Subcutaneous abdominal adipose tissue (tissue), 5 donors: ENCODE measurements at regions not wholly inside any gene's neighbourhood (a gene's known extent, or its start where the extent isn't known, plus 50 kb on each side); places are given as distances from the start of the nearest gene placed in this dataset.

Experiments used
- H3K27ac ChIP-seq: one replicate; pipeline ENCODE4 v1.7.0; 2013; ENCODE audit warnings: low read depth, mild to moderate bottlenecking, inconsistent platforms, low read length, moderate library complexity
- H3K27me3 ChIP-seq, 5 donors: one replicate each; pipeline ENCODE4 v1.7.0; 2013; ENCODE audit warnings: low read length in 5 of 5, inconsistent platforms in 1 of 5; ENCODE audit not compliant: control insufficient read depth in 5 of 5, insufficient read depth in 4 of 5
- H3K36me3 ChIP-seq, 5 donors: one replicate each; pipeline ENCODE4 v1.7.0; 2013; ENCODE audit warnings: low read length in 5 of 5; ENCODE audit not compliant: control insufficient read depth in 5 of 5, insufficient read depth in 5 of 5
- H3K4me1 ChIP-seq, 5 donors: one replicate each; pipeline ENCODE4 v1.7.0; 2013; ENCODE audit warnings: low read length in 5 of 5, mild to moderate bottlenecking in 3 of 5, moderate library complexity in 1 of 5; ENCODE audit not compliant: control insufficient read depth in 5 of 5, insufficient read depth in 5 of 5
- H3K4me3 ChIP-seq, 5 donors: one replicate each; pipeline ENCODE4 v1.7.0; 2013; ENCODE audit warnings: low read length in 5 of 5, low read depth in 1 of 5
- H3K9ac ChIP-seq, 5 donors: one replicate each; pipeline ENCODE4 v1.7.0; 2013; ENCODE audit warnings: low read length in 5 of 5, mild to moderate bottlenecking in 4 of 5, moderate library complexity in 3 of 5
- H3K9me3 ChIP-seq, 5 donors: one replicate each; pipeline ENCODE4 v1.7.0; 2013; ENCODE audit warnings: low read length in 5 of 5; ENCODE audit not compliant: control insufficient read depth in 5 of 5
- donor health status: healthy.
- donor health status: healthy.
- donor health status: healthy.
- donor health status: healthy.
- donor health status: healthy.

DNA sequence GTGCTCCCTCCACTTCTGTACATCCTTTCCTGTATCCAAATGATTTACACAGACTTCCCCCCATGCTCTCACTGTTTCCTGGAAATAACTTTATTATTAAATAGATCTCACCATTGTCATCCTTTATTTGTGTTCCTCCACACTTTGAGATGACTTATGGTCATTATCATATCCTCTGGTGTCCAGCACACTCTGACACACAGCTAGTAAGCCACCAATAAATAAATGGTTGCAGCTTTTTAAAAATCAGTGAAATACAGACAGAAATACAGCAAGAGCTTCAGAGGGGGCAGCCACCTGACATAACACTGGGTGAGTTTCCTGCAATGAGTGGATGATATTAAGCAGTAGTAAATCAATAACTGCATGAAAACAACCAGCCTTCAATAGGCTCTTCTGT, 2036.4 kb upstream of the AGA start:
- no peaks in the 10 kb centered on the region for H3K27me3 ChIP-seq
- H3K9ac ChIP-seq, result no peak overlapping the region
- peaks cover 0 to 9% (median 7%) of the 10 kb centered on the region in 5 donors for H3K9me3 ChIP-seq
- H3K27ac ChIP-seq, result no peak overlapping the region
- no peaks in the 10 kb centered on the region for H3K36me3 ChIP-seq
- H3K4me1 ChIP-seq, result no peaks in the 10 kb centered on the region
- H3K4me3 ChIP-seq, result no peak overlapping the region

DNA sequence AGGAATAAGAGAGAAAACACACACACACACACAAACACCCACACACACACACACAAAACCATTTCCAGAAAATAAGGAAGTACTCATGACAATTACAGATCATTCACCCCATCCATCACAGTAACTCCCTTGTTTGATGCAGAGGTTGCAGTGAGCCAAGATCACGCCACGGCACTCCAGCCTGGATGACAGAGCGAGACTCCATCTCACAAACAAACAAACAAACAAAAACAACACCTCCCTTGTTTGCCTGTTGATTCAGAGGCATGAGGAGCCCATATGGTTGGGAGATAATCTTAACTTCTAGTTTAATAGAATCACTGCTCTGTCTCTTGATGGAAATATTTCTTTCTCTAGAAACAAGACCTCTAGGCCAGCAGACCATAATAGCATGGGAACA, 2043.5 kb upstream of the AGA start:
- no peaks in the 10 kb centered on the region for H3K36me3 ChIP-seq
- H3K9me3 ChIP-seq, result peaks cover 0 to 11% (median 0%) of the 10 kb centered on the region in 5 donors
- no peak overlapping the region for H3K9ac ChIP-seq
- no peak overlapping the region for H3K4me3 ChIP-seq
- no peak overlapping the region for H3K27ac ChIP-seq
- H3K27me3 ChIP-seq, result no peaks in the 10 kb centered on the region
- no peaks in the 10 kb centered on the region for H3K4me1 ChIP-seq

DNA sequence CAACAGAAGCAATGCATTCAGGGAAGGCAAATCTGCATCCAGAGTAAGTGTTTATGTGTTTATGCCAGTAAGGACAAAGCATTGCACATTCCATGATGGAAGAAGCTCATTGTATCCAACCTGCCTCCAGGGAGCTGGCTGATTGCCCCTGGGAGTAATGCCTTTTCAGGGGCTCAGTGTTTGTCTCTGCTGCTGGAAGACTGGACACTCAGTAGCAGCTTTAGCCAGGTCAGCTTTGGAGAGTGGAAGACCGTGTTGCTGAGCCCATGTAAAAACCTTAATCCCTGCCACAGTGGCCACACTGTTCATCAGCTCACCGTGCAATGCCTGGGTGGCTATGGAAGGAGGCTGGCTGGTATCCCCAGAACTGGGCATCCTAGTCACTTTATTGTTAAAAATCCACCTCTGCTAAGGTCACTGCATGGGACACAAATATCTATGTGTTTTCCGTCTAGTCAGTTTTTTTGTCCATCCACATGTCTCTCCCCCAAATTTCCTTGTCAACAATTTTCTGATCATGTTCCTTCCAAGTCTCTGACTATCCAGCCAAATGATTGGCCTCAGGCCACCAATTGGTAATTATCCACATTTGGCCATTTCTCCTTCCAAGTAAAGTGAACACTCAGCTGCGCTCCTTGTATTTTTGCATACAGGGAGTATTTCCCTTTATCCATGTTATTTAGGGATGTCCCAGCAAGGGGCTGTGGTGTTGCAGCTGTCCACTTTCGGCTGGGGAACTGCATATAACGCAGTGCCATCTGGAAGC, 2044.5 kb upstream of the AGA start:
- H3K27ac ChIP-seq, result no peak overlapping the region
- H3K9ac ChIP-seq, result no peak overlapping the region
- peaks cover 0 to 11% (median 0%) of the 10 kb centered on the region in 5 donors for H3K9me3 ChIP-seq
- no peaks in the 10 kb centered on the region for H3K27me3 ChIP-seq
- H3K4me3 ChIP-seq, result no peak overlapping the region
- H3K4me1 ChIP-seq, result no peaks in the 10 kb centered on the region
- H3K36me3 ChIP-seq, result no peaks in the 10 kb centered on the region

DNA sequence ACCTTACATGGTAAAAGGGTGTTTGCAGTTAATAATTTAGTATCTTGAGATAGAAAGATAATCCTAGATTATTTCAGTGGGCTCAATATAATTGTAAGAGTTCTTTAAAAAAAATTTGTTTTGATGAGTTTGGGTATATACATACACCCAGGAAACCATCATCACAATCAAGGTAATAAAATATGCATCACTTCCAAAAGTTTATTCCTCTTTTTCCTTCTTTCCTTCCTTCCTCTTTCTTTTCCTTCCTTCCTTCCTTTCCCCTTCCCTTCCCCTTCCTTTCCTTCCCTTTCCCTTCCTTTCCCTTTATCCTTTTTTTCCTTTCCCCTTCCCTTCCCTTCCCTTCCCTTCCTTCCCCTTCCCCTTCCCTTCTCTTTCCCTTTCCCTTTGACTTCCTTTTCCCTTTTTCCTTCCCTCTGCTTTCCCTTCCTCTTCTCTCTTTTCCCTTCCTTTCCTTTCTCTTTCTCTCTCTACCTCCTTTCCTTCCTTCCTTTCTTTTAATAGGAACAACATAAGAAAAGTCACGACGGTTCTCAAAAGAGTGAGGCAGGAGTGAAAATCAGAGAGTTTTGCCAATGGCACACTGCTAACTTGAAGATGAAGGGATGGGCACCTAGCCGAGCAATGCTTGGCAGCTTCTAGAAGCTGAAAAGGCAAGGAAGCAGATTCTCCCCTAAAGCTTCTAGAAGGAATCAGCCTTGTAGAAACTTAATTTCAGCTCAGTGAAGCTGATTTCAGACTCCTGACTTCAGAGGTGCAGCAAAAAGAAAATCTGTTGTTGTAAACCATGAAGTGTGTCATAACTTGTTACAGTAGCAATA, 2050.2 kb upstream of the AGA start:
- Histone ChIP-seq H3K36me3 (no peaks in the 10 kb centered on the region), H3K4me1 (no peaks in the 10 kb centered on the region)

DNA sequence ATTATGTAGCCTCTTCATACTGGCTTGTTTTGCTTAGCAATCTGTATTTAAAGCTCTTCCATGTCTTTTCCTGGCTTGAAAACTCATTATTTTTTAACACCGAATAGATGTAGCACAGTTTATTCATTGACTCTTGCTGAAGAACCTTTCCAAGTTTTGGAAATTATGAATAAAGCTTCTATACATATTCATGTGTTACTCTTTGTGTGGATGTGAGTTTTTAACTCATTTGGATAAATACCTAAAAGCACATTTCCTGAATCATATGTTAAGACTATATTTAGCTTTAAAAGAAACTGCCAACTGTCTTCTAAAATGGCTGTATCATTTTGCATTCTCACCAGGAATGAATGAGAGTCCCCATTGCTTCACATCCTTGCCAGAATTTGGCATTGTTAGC, 2061.7 kb upstream of the AGA start:
- Histone ChIP-seq H3K4me1 (no peaks in the 10 kb centered on the region), H3K9ac (no peak overlapping the region), H3K36me3 (no peaks in the 10 kb centered on the region), H3K4me3 (no peak overlapping the region), H3K9me3 (no peaks in the 10 kb centered on the region), H3K27me3 (no peaks in the 10 kb centered on the region), H3K27ac (no peak overlapping the region)

More for the DNA sequence above, 2050.2 kb upstream of the AGA start:
- Histone ChIP-seq H3K9me3 (peaks cover 0 to 5% (median 3%) of the 10 kb centered on the region in 5 donors), H3K27me3 (no peaks in the 10 kb centered on the region), H3K4me3 (no peak overlapping the region), H3K9ac (no peak overlapping the region), H3K27ac (no peak overlapping the region)

DNA sequence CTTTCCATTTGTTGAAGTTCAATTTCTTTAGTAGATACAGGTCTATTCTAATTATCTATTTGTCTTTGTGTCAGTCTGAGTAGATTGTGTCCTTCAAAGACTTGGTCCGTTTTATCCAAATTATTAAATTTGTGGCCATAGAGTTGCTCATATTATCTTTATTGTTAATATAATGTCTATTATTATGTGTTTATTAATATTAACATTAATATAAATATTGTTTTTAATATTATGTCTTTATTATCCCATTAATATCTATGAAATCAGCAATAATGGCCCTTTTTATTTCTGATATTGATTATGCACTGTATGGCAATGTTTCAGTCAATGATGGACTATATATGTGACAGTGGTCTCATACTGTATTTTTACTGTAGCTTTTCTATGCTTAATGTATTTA, 2067.3 kb upstream of the AGA start:
- H3K4me1 ChIP-seq, result no peaks in the 10 kb centered on the region
- H3K9ac ChIP-seq, result no peak overlapping the region
- H3K27ac ChIP-seq, result no peak overlapping the region
- no peaks in the 10 kb centered on the region for H3K27me3 ChIP-seq
- peaks cover 0 to 5% (median 3%) of the 10 kb centered on the region in 5 donors for H3K9me3 ChIP-seq
- no peaks in the 10 kb centered on the region for H3K36me3 ChIP-seq
- H3K4me3 ChIP-seq, result no peak overlapping the region

DNA sequence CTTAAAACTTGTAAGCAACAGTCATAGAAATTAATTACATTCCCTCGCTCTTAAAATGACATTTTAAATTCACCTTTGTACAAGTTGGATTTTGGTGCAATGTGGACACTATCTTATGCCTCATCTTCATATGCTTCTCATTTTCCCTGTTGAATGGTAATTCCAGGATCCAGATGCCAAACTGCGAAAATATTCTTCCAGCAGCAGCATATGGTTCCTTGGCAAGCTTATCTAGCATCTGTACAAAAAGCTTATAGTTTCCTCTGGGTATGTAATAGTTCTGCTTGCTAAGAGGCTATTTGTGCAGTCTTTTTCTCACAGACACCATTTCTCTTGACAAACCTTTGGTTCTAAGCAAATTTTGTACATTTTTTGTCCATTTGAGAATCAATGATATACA, 2079.7 kb upstream of the AGA start:
- Histone ChIP-seq H3K9me3 (no peaks in the 10 kb centered on the region), H3K4me3 (no peak overlapping the region), H3K36me3 (no peaks in the 10 kb centered on the region), H3K9ac (no peak overlapping the region), H3K27ac (no peak overlapping the region), H3K27me3 (no peaks in the 10 kb centered on the region), H3K4me1 (no peaks in the 10 kb centered on the region)

DNA sequence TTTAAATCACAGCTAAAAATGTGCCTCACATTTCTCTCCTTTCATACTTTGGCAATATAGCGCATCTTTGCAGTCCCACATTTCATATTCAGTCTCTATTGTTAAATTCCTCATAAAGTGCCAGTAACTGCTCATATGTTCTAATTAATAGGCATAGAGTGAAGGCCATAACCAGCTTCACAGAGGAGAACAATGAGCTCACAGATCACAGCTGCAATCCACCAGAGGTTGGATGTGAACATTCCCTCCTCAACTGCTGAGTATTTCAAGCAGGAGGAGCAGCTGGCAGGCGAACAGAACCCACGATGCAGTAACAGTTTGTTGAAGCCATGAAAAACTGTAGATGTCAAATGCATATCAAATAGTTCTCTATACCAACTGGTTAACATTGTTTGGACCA, 2088.7 kb upstream of the AGA start:
- no peaks in the 10 kb centered on the region for H3K36me3 ChIP-seq
- no peaks in the 10 kb centered on the region for H3K9me3 ChIP-seq
- H3K4me1 ChIP-seq, result no peaks in the 10 kb centered on the region
- no peak overlapping the region for H3K4me3 ChIP-seq
- H3K27me3 ChIP-seq, result no peaks in the 10 kb centered on the region
- no peak overlapping the region for H3K9ac ChIP-seq
- no peak overlapping the region for H3K27ac ChIP-seq

DNA sequence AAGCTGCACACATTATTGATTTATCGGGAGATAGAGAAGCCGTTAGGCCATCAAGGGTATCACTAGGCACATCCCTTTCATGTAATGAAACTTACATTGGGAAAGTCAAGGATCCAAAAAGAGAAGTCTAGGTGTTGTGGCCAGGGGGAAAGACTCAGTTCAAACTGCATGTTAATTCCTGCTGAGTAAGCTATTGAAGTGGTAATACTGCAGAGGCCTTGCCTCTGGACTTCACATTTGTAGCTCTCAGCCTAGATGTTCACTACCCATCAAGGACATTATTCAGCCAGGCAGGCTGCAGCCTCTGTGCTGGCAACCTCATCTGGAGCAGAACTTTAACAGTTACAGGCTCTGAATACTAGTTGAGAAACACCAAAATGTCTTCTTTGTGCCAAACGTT, 2094.5 kb upstream of the AGA start:
- Histone ChIP-seq H3K4me3 (no peak overlapping the region), H3K36me3 (no peaks in the 10 kb centered on the region)

DNA sequence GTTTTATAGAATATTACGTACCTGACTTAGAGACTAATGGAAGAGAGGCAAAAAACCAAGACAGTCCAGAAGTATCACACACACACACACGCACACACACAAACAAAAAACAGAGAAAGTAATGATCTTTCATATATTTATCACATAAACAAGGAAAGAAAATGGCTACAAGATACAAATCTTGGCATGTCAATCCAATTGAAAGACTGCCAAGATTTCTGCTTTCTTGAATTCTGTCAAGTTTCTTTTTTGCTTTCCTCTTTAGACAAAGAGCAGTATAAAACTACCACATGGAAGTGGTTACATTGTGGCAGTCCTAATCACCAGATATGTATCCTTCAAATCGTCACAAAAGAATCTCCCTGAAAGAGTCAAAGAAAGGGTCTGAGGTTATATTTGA, 2097.4 kb upstream of the AGA start:
- Histone ChIP-seq H3K9me3 (no peaks in the 10 kb centered on the region), H3K4me3 (no peak overlapping the region), H3K27ac (no peak overlapping the region), H3K36me3 (no peaks in the 10 kb centered on the region), H3K9ac (no peak overlapping the region), H3K27me3 (no peaks in the 10 kb centered on the region), H3K4me1 (no peaks in the 10 kb centered on the region)

More for the DNA sequence above, 2094.5 kb upstream of the AGA start:
- H3K4me1 ChIP-seq, result no peaks in the 10 kb centered on the region
- H3K9me3 ChIP-seq, result no peaks in the 10 kb centered on the region
- no peak overlapping the region for H3K9ac ChIP-seq
- H3K27me3 ChIP-seq, result no peaks in the 10 kb centered on the region
- no peak overlapping the region for H3K27ac ChIP-seq
